ENCODE measurements at regions not wholly inside any gene's neighbourhood (a gene's known extent, or its start where the extent isn't known, plus 50 kb on each side); places are given as distances from the start of the nearest gene placed in this dataset.

GRCh38 chr1:48121955-48122354 is 100.6 kb upstream of the SLC5A9 start:
- Mint-ChIP-seq H3K27me3 (ENCODE audit: insufficient read depth) (no peaks in the 10 kb centered on the region), H3K4me3 (no peak overlapping the region), H3K36me3 (ENCODE audit: low read depth) (no peaks in the 10 kb centered on the region), H3K9me3 (peaks cover 22% of the 10 kb centered on the region), H3K4me1 (ENCODE audit: low read depth) (no peaks in the 10 kb centered on the region), H3K27ac (no peak overlapping the region)
- DNase-seq: no peak
- no peak for TF ChIP-seq CTCF (IDR thresholded peaks at IDR 0.05)

GRCh38 chr1:48120621-48121020 is 101.9 kb upstream of the SLC5A9 start:
- peaks cover 23% of the 10 kb centered on the region for H3K9me3 Mint-ChIP-seq
- H3K4me1 Mint-ChIP-seq (ENCODE audit: low read depth): no peaks in the 10 kb centered on the region
- no peaks in the 10 kb centered on the region for H3K36me3 Mint-ChIP-seq (ENCODE audit: low read depth)
- no peak overlapping the region for H3K27ac Mint-ChIP-seq
- TF ChIP-seq CTCF (IDR thresholded peaks at IDR 0.05): no peak
- H3K4me3 Mint-ChIP-seq: no peak overlapping the region
- DNase-seq: no peak
- H3K27me3 Mint-ChIP-seq (ENCODE audit: insufficient read depth): no peaks in the 10 kb centered on the region

- DNase-seq: no peak
- peaks cover 15% of the 10 kb centered on the region; the same call in 1 of the 2 replicates for H3K9me3 Mint-ChIP-seq
- no peak for TF ChIP-seq CTCF (IDR thresholded peaks at IDR 0.05)
Measured at GRCh38 chr1:48115835-48116234, 106.7 kb upstream of the SLC5A9 start.

GRCh38 chr1:48114596-48115382 is 107.7 kb upstream of the SLC5A9 start:
- Mint-ChIP-seq H3K27me3 (ENCODE audit: insufficient read depth) (no peaks in the 10 kb centered on the region), H3K4me3 (no peak overlapping the region), H3K9me3 (peaks cover 15% of the 10 kb centered on the region; the same call in 1 of the 2 replicates), H3K27ac (no peak overlapping the region), H3K4me1 (ENCODE audit: low read depth) (no peaks in the 10 kb centered on the region), H3K36me3 (ENCODE audit: low read depth) (no peaks in the 10 kb centered on the region)
- no peak for TF ChIP-seq CTCF (IDR thresholded peaks at IDR 0.05)
- no peak for DNase-seq

More at GRCh38 chr1:48115835-48116234, 106.7 kb upstream of the SLC5A9 start:
- Mint-ChIP-seq H3K27ac (no peak overlapping the region), H3K4me1 (ENCODE audit: low read depth) (no peaks in the 10 kb centered on the region), H3K4me3 (no peak overlapping the region), H3K36me3 (ENCODE audit: low read depth) (no peaks in the 10 kb centered on the region), H3K27me3 (ENCODE audit: insufficient read depth) (no peaks in the 10 kb centered on the region)

- H3K4me3 Mint-ChIP-seq: no peak overlapping the region
- H3K36me3 Mint-ChIP-seq (ENCODE audit: low read depth): no peaks in the 10 kb centered on the region
- H3K4me1 Mint-ChIP-seq (ENCODE audit: low read depth): no peaks in the 10 kb centered on the region
- peak; percentile 77 for TF ChIP-seq CTCF (IDR thresholded peaks at IDR 0.05)
- DNase-seq: peak; percentile 41
- H3K27me3 Mint-ChIP-seq (ENCODE audit: insufficient read depth): no peaks in the 10 kb centered on the region
- no peak overlapping the region for H3K27ac Mint-ChIP-seq
- peaks cover 8% of the 10 kb centered on the region for H3K9me3 Mint-ChIP-seq
Measured at GRCh38 chr1:48109390-48110013, 112.3 kb upstream of the TRABD2B start.
